ENCODE measurements at regions not wholly inside any gene's neighbourhood (a gene's known extent, or its start where the extent isn't known, plus 50 kb on each side); places are given as distances from the start of the nearest gene placed in this dataset.

DNA sequence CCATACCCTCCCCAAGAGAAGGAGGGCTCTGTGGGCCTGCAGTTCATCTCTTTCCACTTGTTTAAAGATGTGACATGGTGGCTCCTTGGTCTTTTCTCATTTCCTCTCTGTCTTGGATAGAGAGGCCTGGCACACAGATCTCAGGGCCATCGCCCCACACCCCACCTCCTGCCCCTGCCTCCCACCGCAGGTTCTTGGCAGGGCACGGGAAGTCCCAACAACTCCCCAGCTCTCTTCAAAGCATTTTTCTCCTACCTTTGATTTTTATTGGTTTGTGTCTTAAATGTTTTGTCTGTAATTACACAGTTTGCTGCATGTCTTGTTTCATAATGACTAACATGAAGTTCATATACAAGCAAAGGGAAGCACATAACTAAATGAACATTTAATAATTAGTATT, 178.5 kb upstream of the MSX2 start:
- intact Hi-C loops (cut with DNase I; ENCODE audit: low total_unique reads) (no loop called here), in situ Hi-C loops (cut with MboI; ENCODE audit: low sequenced_read_pairs in 4 of 4) (no loop called here)
- Histone ChIP-seq H3K9me3 (no peaks in the 10 kb centered on the region), H3K27ac (no peak overlapping the region), H3K36me3 (no peaks in the 10 kb centered on the region), H3K27me3 (peaks cover 0 to 3% (median 0%) of the 10 kb centered on the region in 3 donors), H3K4me3 (no peak overlapping the region), H3K4me1 (no peaks in the 10 kb centered on the region)
- ATAC-seq (no peak), DNase-seq (no peak)
- TF ChIP-seq POLR2A (IDR thresholded peaks at IDR 0.05) = no peak
- TF ChIP-seq CTCF (IDR thresholded peaks at IDR 0.05 in 4 of 5, conservative IDR thresholded peaks at IDR 0.05 in 1 of 5) = no peak

- ATAC-seq = no peak
- no peak overlapping the region for H3K4me3 ChIP-seq
- no peaks in the 10 kb centered on the region for H3K36me3 ChIP-seq
- intact Hi-C loops (cut with DNase I; ENCODE audit: low total_unique reads) = no loop called here
- no peaks in the 10 kb centered on the region for H3K9me3 ChIP-seq
- H3K4me1 ChIP-seq = no peaks in the 10 kb centered on the region
- TF ChIP-seq POLR2A (IDR thresholded peaks at IDR 0.05) (no peak), CTCF (IDR thresholded peaks at IDR 0.05 in 4 of 5, conservative IDR thresholded peaks at IDR 0.05 in 1 of 5) (no peak)
- in situ Hi-C loops (cut with MboI; ENCODE audit: low sequenced_read_pairs in 4 of 4) = no loop called here
- H3K27ac ChIP-seq = no peak overlapping the region
- no peak for DNase-seq
- H3K27me3 ChIP-seq = peaks cover 0 to 7% (median 0%) of the 10 kb centered on the region in 3 donors
Observed at GRCh38 chr5:174547814-174548213, 176.6 kb upstream of the MSX2 start.

DNA sequence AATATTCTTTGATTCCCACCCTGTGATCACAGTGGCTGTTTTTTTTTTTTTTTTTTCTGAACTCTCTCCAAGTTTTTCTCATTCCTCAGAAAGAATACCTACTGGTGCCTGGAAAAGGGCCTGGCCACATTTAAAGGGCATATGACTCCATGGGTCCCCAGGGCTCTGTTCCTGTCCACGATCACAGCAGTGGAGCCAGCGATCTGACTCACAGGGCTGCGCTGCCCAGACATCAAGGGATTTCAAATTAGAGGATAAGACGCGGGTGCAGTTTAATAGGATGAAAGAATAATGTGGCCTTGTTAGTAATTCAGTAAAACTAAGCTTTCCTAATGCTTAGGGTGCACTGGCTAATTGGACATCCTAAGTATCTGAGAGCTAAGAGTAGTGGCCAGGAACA, 175.1 kb upstream of the MSX2 start:
- no peak overlapping the region for H3K27ac ChIP-seq
- H3K4me1 ChIP-seq = no peaks in the 10 kb centered on the region
- DNase-seq = no peak
- no peaks in the 10 kb centered on the region for H3K36me3 ChIP-seq
- no peak overlapping the region for H3K4me3 ChIP-seq
- H3K27me3 ChIP-seq = peaks cover 0 to 7% (median 0%) of the 10 kb centered on the region in 3 donors
- no peaks in the 10 kb centered on the region for H3K9me3 ChIP-seq
- no peak for TF ChIP-seq POLR2A (IDR thresholded peaks at IDR 0.05)
- TF ChIP-seq CTCF (IDR thresholded peaks at IDR 0.05 in 4 of 5, conservative IDR thresholded peaks at IDR 0.05 in 1 of 5) = no peak
- intact Hi-C loops (cut with DNase I; ENCODE audit: low total_unique reads) = no loop called here
- in situ Hi-C loops (cut with MboI; ENCODE audit: low sequenced_read_pairs in 4 of 4) = no loop called here
- ATAC-seq = no peak

DNA sequence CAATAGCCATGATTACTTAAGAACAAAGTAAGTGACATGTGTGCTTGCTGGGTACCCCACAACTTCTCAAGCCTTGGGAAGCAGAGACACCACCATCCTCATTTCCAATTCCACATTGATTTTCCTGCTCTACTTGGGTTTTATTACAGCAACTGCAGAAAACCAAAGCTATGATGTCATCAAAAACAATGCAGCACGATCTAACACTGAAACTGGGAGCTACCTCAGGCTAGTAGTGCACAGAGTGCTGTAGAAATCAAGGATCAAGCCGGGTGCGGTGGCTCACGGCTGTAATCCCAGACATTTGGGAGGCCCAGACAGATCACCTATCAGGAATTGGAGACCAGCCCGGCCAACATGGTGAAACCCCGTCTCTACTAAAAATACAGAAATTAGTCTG, 174.4 kb upstream of the MSX2 start:
- ATAC-seq (no peak), DNase-seq (no peak)
- Histone ChIP-seq H3K27me3 (peaks cover 0 to 7% (median 0%) of the 10 kb centered on the region in 3 donors), H3K4me1 (no peaks in the 10 kb centered on the region), H3K36me3 (no peaks in the 10 kb centered on the region), H3K9me3 (no peaks in the 10 kb centered on the region), H3K4me3 (no peak overlapping the region), H3K27ac (no peak overlapping the region)
- in situ Hi-C loops (cut with MboI; ENCODE audit: low sequenced_read_pairs in 4 of 4) (no loop called here), intact Hi-C loops (cut with DNase I; ENCODE audit: low total_unique reads) (no loop called here)
- TF ChIP-seq POLR2A (IDR thresholded peaks at IDR 0.05) = no peak
- TF ChIP-seq CTCF (IDR thresholded peaks at IDR 0.05 in 4 of 5, conservative IDR thresholded peaks at IDR 0.05 in 1 of 5) = no peak

DNA sequence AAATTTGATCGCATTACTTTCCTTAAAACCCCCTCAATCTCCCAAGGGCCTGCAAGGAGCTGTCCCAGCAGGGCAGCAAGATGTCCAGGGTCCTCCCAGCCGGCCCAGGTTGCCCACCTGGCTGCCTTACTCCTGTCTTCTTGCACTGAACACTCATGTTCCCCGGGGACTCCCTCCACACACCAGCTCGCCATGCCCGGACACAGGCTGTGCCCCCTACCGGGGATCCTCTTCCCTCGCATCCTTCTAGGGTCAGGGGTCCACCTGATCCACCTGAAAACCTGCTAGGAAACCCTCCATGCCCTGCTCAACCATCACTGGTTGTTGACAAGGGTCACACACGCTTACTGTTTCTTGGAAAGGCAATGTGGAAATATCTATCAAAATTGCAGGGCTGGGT, 172.0 kb upstream of the MSX2 start:
- in situ Hi-C loops (cut with MboI; ENCODE audit: low sequenced_read_pairs in 4 of 4) (no loop called here), intact Hi-C loops (cut with DNase I; ENCODE audit: low total_unique reads) (no loop called here)
- Histone ChIP-seq H3K4me3 (no peak overlapping the region), H3K27ac (no peak overlapping the region), H3K4me1 (no peaks in the 10 kb centered on the region), H3K27me3 (peaks cover 0 to 7% (median 0%) of the 10 kb centered on the region in 3 donors), H3K36me3 (no peaks in the 10 kb centered on the region), H3K9me3 (no peaks in the 10 kb centered on the region)
- no peak for ATAC-seq
- TF ChIP-seq CTCF (IDR thresholded peaks at IDR 0.05 in 4 of 5, conservative IDR thresholded peaks at IDR 0.05 in 1 of 5) (no peak), POLR2A (IDR thresholded peaks at IDR 0.05) (no peak)
- DNase-seq = no peak

Measured in gastrocnemius medialis (tissue), 4 donors.